ENCODE measurements at regions not wholly inside any gene's neighbourhood (a gene's known extent, or its start where the extent isn't known, plus 50 kb on each side); places are given as distances from the start of the nearest gene placed in this dataset.
"Not testable (repeated sequence)": the region's sequence is repeated elsewhere in the genome, so short reads cannot be mapped to it uniquely, and the experiment has no call there.

GRCh38 chr12:5102806-5103205 lies 59.1 kb downstream of the KCNA5 start:
- H3K9me3 Mint-ChIP-seq, result no peaks in the 10 kb centered on the region
- intact Hi-C loops (cut with DNase I, micrococcal nuclease), result no loop called here
- no peaks in the 10 kb centered on the region for H3K4me1 Mint-ChIP-seq (ENCODE audit: low read depth)
- POLR2A ChIA-PET, result no interaction called here
- Histone ChIP-seq H3K27ac (ENCODE audit: low read depth in 1 of 2, low read length in 2 of 2) (no peak overlapping the region), H3K4me1 (ENCODE audit: insufficient read depth, low read length) (no peaks in the 10 kb centered on the region), H3K9me3 (ENCODE audit: control insufficient read depth in 1 of 2, insufficient read depth in 1 of 2, low read length in 2 of 2) (no peaks in the 10 kb centered on the region), H3K4me3 (ENCODE audit: low read length) (no peak overlapping the region), H3K36me3 (ENCODE audit: insufficient read depth, low read length) (no peaks in the 10 kb centered on the region), H3K27me3 (ENCODE audit: control insufficient read depth in 1 of 2, insufficient read depth in 2 of 2, low read length in 2 of 2) (peaks cover 2 to 8% of the 10 kb centered on the region in 2 experiments)
- peaks cover 14% of the 10 kb centered on the region for H3K27me3 Mint-ChIP-seq
- no peaks in the 10 kb centered on the region for H3K36me3 Mint-ChIP-seq (ENCODE audit: low read depth)
- no peak overlapping the region for H3K4me3 Mint-ChIP-seq
- CTCF ChIA-PET, result no interaction called here
- no peak for DNase-seq
- no peak for TF ChIP-seq CTCF (IDR thresholded peaks at IDR 0.05)
- ATAC-seq (ENCODE audit: poor library complexity), result no peak
- H3K27ac Mint-ChIP-seq, result no peak overlapping the region

- no peak overlapping the region for H3K27ac ChIP-seq (ENCODE audit: low read depth in 1 of 2, low read length in 2 of 2)
- peaks cover 0 to 3% of the 10 kb centered on the region in 2 experiments for H3K27me3 ChIP-seq (ENCODE audit: control insufficient read depth in 1 of 2, insufficient read depth in 2 of 2, low read length in 2 of 2)
- intact Hi-C loops (cut with DNase I, micrococcal nuclease), result no loop called here
- no peaks in the 10 kb centered on the region for H3K36me3 ChIP-seq (ENCODE audit: insufficient read depth, low read length)
- no peaks in the 10 kb centered on the region for H3K4me1 ChIP-seq (ENCODE audit: insufficient read depth, low read length)
- CTCF ChIA-PET, result no interaction called here
- H3K9me3 ChIP-seq (ENCODE audit: control insufficient read depth in 1 of 2, insufficient read depth in 1 of 2, low read length in 2 of 2), result no peaks in the 10 kb centered on the region
- no peak overlapping the region for H3K4me3 ChIP-seq (ENCODE audit: low read length)
- no peak for TF ChIP-seq CTCF (IDR thresholded peaks at IDR 0.05)
- no peaks in the 10 kb centered on the region for H3K4me1 Mint-ChIP-seq (ENCODE audit: low read depth)
- ATAC-seq (ENCODE audit: poor library complexity) (no peak), DNase-seq (no peak)
- H3K27ac Mint-ChIP-seq, result no peak overlapping the region
- no peaks in the 10 kb centered on the region for H3K9me3 Mint-ChIP-seq
- H3K27me3 Mint-ChIP-seq, result peaks cover 16% of the 10 kb centered on the region
- no peak overlapping the region for H3K4me3 Mint-ChIP-seq
- POLR2A ChIA-PET, result no interaction called here
- no peaks in the 10 kb centered on the region for H3K36me3 Mint-ChIP-seq (ENCODE audit: low read depth)
These were observed 66.7 kb downstream of the KCNA5 start for GRCh38 chr12:5110345-5110744.

- Histone ChIP-seq H3K27ac (ENCODE audit: low read depth in 1 of 2, low read length in 2 of 2) (no peak overlapping the region), H3K9me3 (ENCODE audit: control insufficient read depth in 1 of 2, insufficient read depth in 1 of 2, low read length in 2 of 2) (no peaks in the 10 kb centered on the region), H3K27me3 (ENCODE audit: control insufficient read depth in 1 of 2, insufficient read depth in 2 of 2, low read length in 2 of 2) (no peaks in the 10 kb centered on the region), H3K4me3 (ENCODE audit: low read length) (no peak overlapping the region), H3K4me1 (ENCODE audit: insufficient read depth, low read length) (no peaks in the 10 kb centered on the region), H3K36me3 (ENCODE audit: insufficient read depth, low read length) (no peaks in the 10 kb centered on the region)
- Mint-ChIP-seq H3K9me3 (no peaks in the 10 kb centered on the region), H3K4me1 (ENCODE audit: low read depth) (no peaks in the 10 kb centered on the region), H3K4me3 (no peak overlapping the region), H3K27me3 (peaks cover 7% of the 10 kb centered on the region), H3K36me3 (ENCODE audit: low read depth) (no peaks in the 10 kb centered on the region), H3K27ac (no peak overlapping the region)
- no peak for ATAC-seq (ENCODE audit: poor library complexity)
- peak in 1 of 14 experiments; percentile 2 for DNase-seq
- ChIA-PET POLR2A (no interaction called here), CTCF (no interaction called here)
- intact Hi-C loops (cut with DNase I, micrococcal nuclease), result no loop called here
- no peak for TF ChIP-seq CTCF (IDR thresholded peaks at IDR 0.05)
These were observed 70.8 kb downstream of the KCNA5 start for GRCh38 chr12:5114436-5114835.

- H3K9me3 Mint-ChIP-seq; H3K4me1 Mint-ChIP-seq (ENCODE audit: low read depth); H3K4me3 Mint-ChIP-seq; intact Hi-C loops (cut with DNase I, micrococcal nuclease); H3K27me3 Mint-ChIP-seq; H3K4me1 ChIP-seq (ENCODE audit: insufficient read depth, low read length); CTCF ChIA-PET; H3K9me3 ChIP-seq (ENCODE audit: control insufficient read depth in 1 of 2, insufficient read depth in 1 of 2, low read length in 2 of 2); POLR2A ChIA-PET; ATAC-seq (ENCODE audit: poor library complexity); H3K36me3 Mint-ChIP-seq (ENCODE audit: low read depth); H3K4me3 ChIP-seq (ENCODE audit: low read length); H3K36me3 ChIP-seq (ENCODE audit: insufficient read depth, low read length); H3K27me3 ChIP-seq (ENCODE audit: control insufficient read depth in 1 of 2, insufficient read depth in 2 of 2, low read length in 2 of 2); H3K27ac ChIP-seq (ENCODE audit: low read depth in 1 of 2, low read length in 2 of 2); H3K27ac Mint-ChIP-seq: not testable (repeated sequence)
- peak in 1 of 14 experiments; percentile 9 for DNase-seq
These were observed 78.1 kb downstream of the KCNA5 start for GRCh38 chr12:5121784-5122183.

- H3K4me3 Mint-ChIP-seq; intact Hi-C loops (cut with DNase I, micrococcal nuclease); H3K36me3 ChIP-seq (ENCODE audit: insufficient read depth, low read length); ATAC-seq (ENCODE audit: poor library complexity); H3K27ac Mint-ChIP-seq; H3K27me3 ChIP-seq (ENCODE audit: control insufficient read depth in 1 of 2, insufficient read depth in 2 of 2, low read length in 2 of 2); H3K4me3 ChIP-seq (ENCODE audit: low read length); H3K9me3 Mint-ChIP-seq; POLR2A ChIA-PET; H3K4me1 ChIP-seq (ENCODE audit: insufficient read depth, low read length); H3K4me1 Mint-ChIP-seq (ENCODE audit: low read depth); DNase-seq; H3K9me3 ChIP-seq (ENCODE audit: control insufficient read depth in 1 of 2, insufficient read depth in 1 of 2, low read length in 2 of 2); H3K36me3 Mint-ChIP-seq (ENCODE audit: low read depth); CTCF ChIA-PET; H3K27me3 Mint-ChIP-seq; H3K27ac ChIP-seq (ENCODE audit: low read depth in 1 of 2, low read length in 2 of 2): not testable (repeated sequence)
These were observed 78.7 kb downstream of the KCNA5 start for GRCh38 chr12:5122256-5122831.

Measured in CD4-positive, alpha-beta T cell (primary cell).